Jurkat, Clone E6-1 (cell line): ENCODE measurements at regions not wholly inside any gene's neighbourhood (a gene's known extent, or its start where the extent isn't known, plus 50 kb on each side); places are given as distances from the start of the nearest gene placed in this dataset.
"Not testable (repeated sequence)": the region's sequence is repeated elsewhere in the genome, so short reads cannot be mapped to it uniquely, and the experiment has no call there.

Experiments used
- DNase-seq: peaks from one replicate; pipeline ENCODE4 v3.0.0-alpha.2; 2011; ENCODE audit warnings: low read depth, low spot score
- H3K4me3 ChIP-seq: 2 replicates; pipeline ENCODE4 v1.5.1; 2011; ENCODE audit warnings: mild to moderate bottlenecking, low read length, control low read depth, moderate library complexity

DNA sequence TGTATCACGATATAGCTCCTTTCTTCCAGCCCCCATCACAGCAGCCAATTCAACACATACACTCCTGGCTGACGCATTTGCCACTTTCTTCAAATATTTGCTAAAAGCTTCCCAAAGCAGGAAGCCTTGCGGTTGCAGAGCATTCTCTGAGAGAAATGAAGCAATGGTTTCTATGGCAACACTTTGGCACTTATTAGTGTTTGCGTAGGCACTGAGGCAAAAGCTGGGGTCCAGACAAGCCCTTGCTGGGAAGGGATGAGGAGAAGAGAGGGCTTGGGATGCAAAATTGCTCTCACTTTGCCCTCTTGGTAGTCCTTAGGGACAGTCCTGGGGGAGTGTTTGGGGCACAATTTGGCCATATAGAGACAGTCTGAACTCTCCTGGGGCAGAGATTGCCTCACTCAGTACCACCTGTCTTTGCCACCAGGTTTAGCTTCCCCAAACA lies 55.0 kb upstream of the PAK3 start:
- peak; percentile 62 for DNase-seq
- no peak overlapping the region for H3K4me3 ChIP-seq

DNA sequence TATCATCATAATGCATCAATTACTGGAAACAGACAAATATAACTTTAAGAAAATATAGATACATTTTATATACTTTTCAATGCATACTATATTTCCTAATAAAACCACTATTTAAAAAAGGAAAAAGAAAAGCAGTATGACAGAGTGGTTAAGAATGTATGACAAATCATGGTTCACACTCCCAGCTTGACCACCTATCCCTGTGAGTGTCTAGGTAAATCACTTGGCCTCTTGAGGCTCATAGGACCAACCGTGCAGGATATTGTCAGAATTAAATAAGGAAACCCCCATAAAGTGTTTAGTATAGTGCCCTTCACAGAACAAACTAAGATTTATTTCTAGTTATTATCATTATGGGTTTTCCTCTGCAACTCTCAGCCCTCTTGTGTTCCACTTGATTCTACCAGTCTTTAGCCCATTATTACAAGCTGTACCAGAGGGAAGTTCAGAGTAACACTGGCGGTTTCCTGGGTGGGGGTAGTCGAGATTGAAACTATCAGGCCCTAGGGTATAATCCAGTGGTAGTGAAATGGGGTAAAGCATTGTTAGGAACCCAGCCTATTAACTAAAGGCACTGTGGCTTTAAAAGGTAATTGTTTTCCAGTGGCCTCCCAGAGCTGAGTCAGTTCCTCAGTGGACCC lies 55.5 kb upstream of the PAK3 start:
- DNase-seq = peak; percentile 3
- H3K4me3 ChIP-seq = peak overlapping the region; percentile 9; the same call in 1 of the 2 replicates

DNA sequence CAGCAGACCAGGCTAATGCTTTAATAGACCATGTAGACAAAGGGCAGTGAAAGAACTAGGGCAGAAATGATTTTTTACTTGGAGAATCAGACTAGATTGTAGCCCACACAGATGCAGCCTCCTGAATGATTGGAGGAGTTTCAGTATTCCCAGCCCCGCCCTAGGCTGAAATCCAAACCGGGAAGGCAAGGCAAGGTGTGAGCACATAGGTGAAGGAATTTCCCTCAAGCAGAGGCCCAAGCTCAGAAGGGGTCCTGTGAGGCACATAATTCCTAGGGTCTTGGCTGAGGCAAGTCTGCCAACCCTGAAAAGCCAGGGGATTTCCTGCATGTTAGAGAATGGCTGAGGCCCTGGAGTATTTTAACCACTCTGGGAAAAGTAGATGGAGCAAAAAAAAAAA lies 56.4 kb upstream of the PAK3 start:
- no peak for DNase-seq
- H3K4me3 ChIP-seq = no peak overlapping the region

DNA sequence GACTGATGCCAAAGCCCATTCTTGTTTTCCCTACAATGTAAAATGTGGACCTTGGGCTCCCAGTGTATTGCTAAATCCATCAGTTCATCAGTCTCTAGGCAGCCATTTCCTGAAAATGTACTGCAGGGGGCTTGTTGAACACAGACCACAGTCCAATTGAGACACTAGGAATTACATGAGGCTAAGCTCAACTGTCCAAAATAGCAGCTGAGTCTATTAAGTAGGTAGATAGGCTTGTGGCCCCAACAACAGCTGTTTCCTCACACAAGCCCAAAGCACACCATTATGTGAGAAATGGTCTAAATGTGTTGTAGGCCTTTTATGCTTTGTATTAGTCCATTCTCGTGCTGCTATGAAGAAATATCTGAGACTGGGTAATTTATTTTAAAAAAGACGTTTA lies 60.0 kb upstream of the PAK3 start:
- H3K4me3 ChIP-seq = no peak overlapping the region
- DNase-seq = no peak

- no peak overlapping the region for H3K4me3 ChIP-seq
- DNase-seq = no peak
Measured at GRCh38 chrX:111035256-111035655, 60.7 kb upstream of the PAK3 start.

GRCh38 chrX:111022998-111023397 lies 73.0 kb upstream of the PAK3 start:
- not testable (repeated sequence) for DNase-seq, H3K4me3 ChIP-seq

DNA sequence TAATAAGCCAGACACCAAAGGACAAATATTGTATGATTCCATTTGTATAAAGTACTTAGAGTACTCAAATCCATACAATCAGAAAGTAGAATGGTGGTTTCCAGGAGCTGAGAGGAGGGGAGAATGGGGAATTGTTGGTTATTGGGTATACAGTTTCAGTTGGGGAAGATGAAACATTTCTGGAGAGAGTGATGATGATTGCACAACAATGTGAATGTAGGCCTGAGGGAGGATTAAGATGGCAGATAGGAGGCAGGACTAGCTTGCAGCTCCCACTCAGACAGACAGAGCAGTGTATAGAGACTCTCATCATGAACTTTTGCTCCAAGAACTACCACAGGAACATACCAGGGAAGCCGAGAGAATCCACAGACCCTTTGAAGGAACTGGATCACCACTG lies 75.7 kb upstream of the PAK3 start:
- no peak for DNase-seq
- H3K4me3 ChIP-seq = no peak overlapping the region

- no peak for DNase-seq
- H3K4me3 ChIP-seq = no peak overlapping the region
Measured at GRCh38 chrX:111013778-111014455, 82.1 kb upstream of the PAK3 start.

DNA sequence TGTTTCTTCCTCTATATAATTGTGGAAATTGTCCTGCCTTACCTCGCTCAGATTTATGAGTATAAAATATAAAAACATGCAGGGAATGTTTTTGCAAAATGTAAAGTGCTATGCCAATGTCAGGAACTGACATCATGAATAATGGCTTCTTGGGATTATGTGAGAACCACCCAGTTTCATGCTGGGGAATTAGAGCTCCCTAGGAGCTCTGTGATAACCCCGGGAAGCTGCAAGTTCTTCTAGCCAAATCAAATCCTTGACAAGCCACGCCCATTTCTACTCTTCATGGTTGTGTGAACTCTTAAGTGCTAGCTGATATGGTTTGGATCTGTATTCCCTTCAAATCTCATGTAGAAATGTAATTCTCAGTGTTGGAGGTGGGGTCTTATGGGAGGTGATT lies 85.9 kb upstream of the PAK3 start:
- no peak overlapping the region for H3K4me3 ChIP-seq
- DNase-seq = no peak

GRCh38 chrX:111009256-111009655 lies 86.7 kb upstream of the PAK3 start:
- no peak overlapping the region for H3K4me3 ChIP-seq
- no peak for DNase-seq

DNA sequence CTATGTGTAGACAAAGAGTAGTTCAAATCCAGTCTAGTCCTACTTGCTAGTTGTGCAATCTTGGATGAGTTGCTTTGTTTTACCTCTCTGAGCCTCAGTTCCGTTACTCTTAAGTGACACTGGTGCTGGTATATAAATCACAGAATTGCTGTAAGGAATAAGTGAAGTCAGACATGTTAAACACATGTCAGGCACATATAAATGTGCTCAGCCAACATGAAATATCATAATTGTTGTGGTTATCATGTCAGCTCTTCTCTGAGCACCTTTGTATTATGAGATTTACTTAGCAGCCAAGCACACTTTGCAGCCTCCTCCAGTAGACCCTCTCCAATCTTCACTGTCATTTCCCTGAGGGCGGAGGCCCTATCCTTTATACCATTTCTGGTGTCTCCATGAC lies 87.9 kb upstream of the PAK3 start:
- H3K4me3 ChIP-seq = no peak overlapping the region
- no peak for DNase-seq

DNA sequence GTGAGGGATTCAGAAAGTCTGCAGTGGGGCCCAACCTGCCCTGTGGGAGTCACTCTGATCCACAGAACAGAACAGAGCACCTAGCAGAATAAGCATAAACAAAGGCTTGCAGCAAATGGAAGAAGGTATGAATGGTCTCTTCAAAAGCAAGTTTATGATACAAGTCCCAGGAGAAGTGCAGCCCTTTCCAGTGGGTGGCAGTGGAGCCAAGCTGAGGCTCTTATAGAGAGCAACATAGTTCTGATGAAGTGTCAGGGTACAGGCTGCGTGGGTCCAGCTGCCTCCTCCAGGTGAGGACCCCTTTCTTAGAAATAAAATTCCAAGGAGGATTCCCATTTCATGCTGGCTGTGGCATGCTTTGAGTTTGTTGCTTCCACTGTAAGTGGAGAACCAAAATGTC lies 88.8 kb upstream of the PAK3 start:
- no peak overlapping the region for H3K4me3 ChIP-seq
- no peak for DNase-seq

GRCh38 chrX:111006116-111006515 lies 89.9 kb upstream of the PAK3 start:
- no peak for DNase-seq

GRCh38 chrX:111005166-111005565 lies 90.8 kb upstream of the PAK3 start:
- DNase-seq = no peak
- H3K4me3 ChIP-seq = no peak overlapping the region

More at GRCh38 chrX:111006116-111006515, 89.9 kb upstream of the PAK3 start:
- H3K4me3 ChIP-seq = no peak overlapping the region

DNA sequence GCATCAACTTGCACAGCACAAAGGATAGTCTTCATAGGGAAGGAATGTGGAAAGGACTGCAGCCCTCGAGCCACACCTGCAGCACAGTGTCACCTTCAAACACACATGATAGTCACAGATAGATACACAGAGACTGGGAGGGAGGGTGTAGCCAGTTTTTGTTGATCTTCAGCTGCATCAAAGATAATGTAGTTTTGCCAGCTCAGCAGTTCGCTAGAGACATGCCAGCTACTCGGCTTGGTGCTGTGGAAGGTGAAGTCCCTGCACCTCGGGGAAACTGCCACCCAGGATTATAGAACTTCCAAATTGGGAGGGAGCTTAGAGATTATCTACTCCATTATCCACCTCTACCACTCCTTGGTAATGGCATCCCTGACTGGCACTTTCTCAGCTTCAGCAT lies 92.9 kb upstream of the PAK3 start:
- DNase-seq = no peak
- H3K4me3 ChIP-seq = no peak overlapping the region

- no peak overlapping the region for H3K4me3 ChIP-seq
- peak; percentile 17 for DNase-seq
Measured at GRCh38 chrX:110992611-110993010, 103.4 kb upstream of the PAK3 start.

- no peak for DNase-seq
Measured at GRCh38 chrX:110989869-110990268, 106.1 kb upstream of the PAK3 start.

DNA sequence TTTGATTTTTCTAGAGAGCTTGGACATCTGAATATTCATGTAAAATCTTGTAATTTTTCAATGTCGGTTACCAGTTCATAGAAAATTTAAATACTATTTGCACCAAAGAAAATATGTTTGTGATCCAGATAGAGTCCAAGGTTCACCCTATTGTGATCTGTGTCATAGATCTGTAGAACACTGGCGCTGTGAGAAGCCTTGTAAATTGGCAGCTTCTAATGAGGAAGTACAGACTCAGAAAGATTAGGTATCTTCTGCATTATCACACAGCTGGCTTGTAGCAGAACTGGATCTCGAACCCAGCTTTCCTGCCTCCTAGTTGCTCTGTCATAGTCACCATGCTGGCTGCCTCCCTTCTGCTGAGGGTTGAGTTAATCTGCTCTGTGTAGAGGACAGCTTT lies 106.5 kb upstream of the PAK3 start:
- H3K4me3 ChIP-seq = no peak overlapping the region
- no peak for DNase-seq

More at GRCh38 chrX:110989869-110990268, 106.1 kb upstream of the PAK3 start:
- no peak overlapping the region for H3K4me3 ChIP-seq

- DNase-seq = no peak
- no peak overlapping the region for H3K4me3 ChIP-seq
Measured at GRCh38 chrX:110987292-110987691, 108.7 kb upstream of the PAK3 start.

DNA sequence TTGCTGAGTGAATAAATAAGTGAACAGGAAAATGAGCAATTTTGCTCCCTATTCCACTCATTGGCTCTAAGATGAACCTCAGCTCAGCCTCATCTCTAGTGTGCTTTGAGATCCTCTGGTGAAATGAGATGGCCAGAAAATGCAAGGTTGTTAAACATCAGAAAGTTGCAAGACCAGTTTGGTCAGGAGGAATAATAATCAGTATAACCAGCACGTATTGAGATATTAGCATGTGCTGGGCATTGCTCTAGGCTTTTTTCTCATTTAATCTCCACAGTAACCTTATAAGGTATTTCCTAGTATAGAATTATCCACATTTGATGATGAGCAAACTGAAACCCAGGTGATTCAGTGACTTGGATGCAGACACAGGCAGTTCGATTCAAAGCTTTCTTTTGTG lies 110.5 kb upstream of the PAK3 start:
- no peak overlapping the region for H3K4me3 ChIP-seq
- no peak for DNase-seq

GRCh38 chrX:110983024-110983423 lies 113.0 kb upstream of the PAK3 start:
- no peak for DNase-seq

More at GRCh38 chrX:110983024-110983423, 113.0 kb upstream of the PAK3 start:
- no peak overlapping the region for H3K4me3 ChIP-seq
